ENCODE measurements at regions not wholly inside any gene's neighbourhood (a gene's known extent, or its start where the extent isn't known, plus 50 kb on each side); places are given as distances from the start of the nearest gene placed in this dataset.

DNA sequence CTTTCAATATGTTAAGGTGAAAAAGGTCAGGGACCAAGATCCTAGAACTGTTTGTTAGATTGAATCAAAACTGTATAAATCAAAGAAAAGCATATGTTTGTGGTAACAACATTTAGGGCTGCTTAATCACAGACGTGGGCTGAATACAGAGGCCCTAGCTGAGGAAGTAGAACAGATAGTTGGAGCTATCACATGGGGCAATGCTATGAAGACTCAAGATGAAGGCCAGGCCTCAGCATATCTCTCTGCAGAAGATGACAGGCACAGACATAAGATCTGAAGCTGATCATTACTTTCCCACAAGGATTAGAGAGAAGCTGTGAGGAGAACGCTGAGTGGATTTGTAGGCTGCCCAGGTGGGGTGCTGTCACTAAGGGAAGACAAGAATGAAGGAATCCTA is 158.6 kb upstream of the CARD18 start:
- TF ChIP-seq, protein P1, sequence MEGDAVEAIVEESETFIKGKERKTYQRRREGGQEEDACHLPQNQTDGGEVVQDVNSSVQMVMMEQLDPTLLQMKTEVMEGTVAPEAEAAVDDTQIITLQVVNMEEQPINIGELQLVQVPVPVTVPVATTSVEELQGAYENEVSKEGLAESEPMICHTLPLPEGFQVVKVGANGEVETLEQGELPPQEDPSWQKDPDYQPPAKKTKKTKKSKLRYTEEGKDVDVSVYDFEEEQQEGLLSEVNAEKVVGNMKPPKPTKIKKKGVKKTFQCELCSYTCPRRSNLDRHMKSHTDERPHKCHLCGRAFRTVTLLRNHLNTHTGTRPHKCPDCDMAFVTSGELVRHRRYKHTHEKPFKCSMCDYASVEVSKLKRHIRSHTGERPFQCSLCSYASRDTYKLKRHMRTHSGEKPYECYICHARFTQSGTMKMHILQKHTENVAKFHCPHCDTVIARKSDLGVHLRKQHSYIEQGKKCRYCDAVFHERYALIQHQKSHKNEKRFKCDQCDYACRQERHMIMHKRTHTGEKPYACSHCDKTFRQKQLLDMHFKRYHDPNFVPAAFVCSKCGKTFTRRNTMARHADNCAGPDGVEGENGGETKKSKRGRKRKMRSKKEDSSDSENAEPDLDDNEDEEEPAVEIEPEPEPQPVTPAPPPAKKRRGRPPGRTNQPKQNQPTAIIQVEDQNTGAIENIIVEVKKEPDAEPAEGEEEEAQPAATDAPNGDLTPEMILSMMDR (IDR thresholded peaks at IDR 0.05; ENCODE audit: low read depth, low read length) = no peak
- TF ChIP-seq, protein P2, sequence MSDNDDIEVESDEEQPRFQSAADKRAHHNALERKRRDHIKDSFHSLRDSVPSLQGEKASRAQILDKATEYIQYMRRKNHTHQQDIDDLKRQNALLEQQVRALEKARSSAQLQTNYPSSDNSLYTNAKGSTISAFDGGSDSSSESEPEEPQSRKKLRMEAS (IDR thresholded peaks at IDR 0.05; ENCODE audit: low read depth, low read length) = no peak
- no peak for TF ChIP-seq POLR2A (IDR thresholded peaks at IDR 0.05; ENCODE audit: extremely low read depth, insufficient read length)
- TF ChIP-seq MYC (IDR thresholded peaks at IDR 0.05; ENCODE audit: low read depth, low read length) = no peak
